ENCODE measurements at regions not wholly inside any gene's neighbourhood (a gene's known extent, or its start where the extent isn't known, plus 50 kb on each side); places are given as distances from the start of the nearest gene placed in this dataset.

GRCh38 chr12:24302708-24303107, 353.2 kb upstream of the SOX5 start:
- CTCF ChIA-PET = no interaction called here
- TF ChIP-seq HDGF (IDR thresholded peaks at IDR 0.05; ENCODE audit: borderline replicate concordance) = no peak
- POLR2A ChIA-PET = no interaction called here
- DNase-seq (ENCODE audit: extremely low spot score) = no peak

- POLR2A ChIA-PET = no interaction called here
Measured at GRCh38 chr12:24297516-24297915, 348.0 kb upstream of the SOX5 start.

DNA sequence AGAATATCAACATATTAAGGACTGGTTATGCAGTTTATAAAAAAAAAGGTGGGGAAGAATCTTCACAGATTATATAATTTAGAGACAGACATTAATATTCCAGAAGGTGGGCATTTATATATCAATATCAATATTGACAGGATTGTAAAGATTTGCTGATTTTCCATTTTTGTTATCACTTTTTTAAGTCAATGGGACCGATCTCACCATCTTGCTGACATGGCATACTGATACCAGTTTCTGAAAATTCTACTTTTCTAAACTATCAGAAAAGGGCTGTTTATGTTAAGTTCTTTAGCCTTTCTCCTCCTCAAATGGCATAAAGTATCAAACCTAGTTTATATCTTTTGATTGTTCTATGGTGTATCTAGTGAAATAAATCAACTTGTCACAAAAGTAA, 344.1 kb upstream of the SOX5 start:
- TF ChIP-seq PKNOX1 (IDR thresholded peaks at IDR 0.05) (no peak), ZNF384 (IDR thresholded peaks at IDR 0.05) (no peak), HDGF (IDR thresholded peaks at IDR 0.05; ENCODE audit: borderline replicate concordance) (no peak), L3MBTL2 (conservative IDR thresholded peaks at IDR 0.05) (no peak), FOXK2 (IDR thresholded peaks at IDR 0.05) (no peak), BHLHE40 (IDR thresholded peaks at IDR 0.05; ENCODE audit: borderline replicate concordance) (no peak), FOXM1 (IDR thresholded peaks at IDR 0.05; ENCODE audit: borderline replicate concordance) (no peak), SUZ12 (IDR thresholded peaks at IDR 0.05) (no peak), TARDBP (IDR thresholded peaks at IDR 0.05) (no peak), ARNT (IDR thresholded peaks at IDR 0.05) (no peak), NFRKB (IDR thresholded peaks at IDR 0.05) (no peak), LEF1 (IDR thresholded peaks at IDR 0.05; ENCODE audit: borderline replicate concordance) (no peak), CTBP1 (IDR thresholded peaks at IDR 0.05; ENCODE audit: borderline replicate concordance) (no peak), ELF4 (IDR thresholded peaks at IDR 0.05) (no peak), FOXA1 (IDR thresholded peaks at IDR 0.05) (no peak), SP1 (IDR thresholded peaks at IDR 0.05) (no peak)
- ChIA-PET POLR2A (no interaction called here), CTCF (no interaction called here)
- DNase-seq (ENCODE audit: extremely low spot score) = no peak

More at GRCh38 chr12:24297516-24297915, 348.0 kb upstream of the SOX5 start:
- CTCF ChIA-PET = no interaction called here
- TF ChIP-seq FOXA1 (IDR thresholded peaks at IDR 0.05) (no peak), CTBP1 (IDR thresholded peaks at IDR 0.05; ENCODE audit: borderline replicate concordance) (no peak)
- DNase-seq (ENCODE audit: extremely low spot score) = no peak

DNA sequence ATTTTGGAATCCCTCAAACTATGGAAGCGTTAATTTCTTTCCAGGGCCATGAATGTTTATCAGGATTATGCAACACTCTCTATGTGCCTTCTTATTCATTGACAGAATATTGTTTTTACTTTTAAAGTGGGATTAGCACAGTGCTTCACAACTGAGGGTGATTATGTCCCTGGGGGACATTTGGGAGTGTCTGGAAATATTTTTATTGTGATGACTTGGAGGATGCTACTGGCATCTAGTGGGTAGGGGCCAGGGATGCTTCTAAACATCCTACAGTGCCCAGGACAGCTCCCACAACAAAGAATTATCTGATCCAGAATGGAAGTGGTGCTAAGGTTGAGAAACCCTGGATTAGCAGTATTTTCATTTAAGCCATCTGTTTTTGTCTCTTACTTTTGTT, 338.5 kb upstream of the SOX5 start:
- ChIA-PET POLR2A (no interaction called here), CTCF (no interaction called here)
- DNase-seq (ENCODE audit: extremely low spot score) = no peak
- TF ChIP-seq FOXK2 (IDR thresholded peaks at IDR 0.05) (no peak), HDGF (IDR thresholded peaks at IDR 0.05; ENCODE audit: borderline replicate concordance) (no peak), SUZ12 (IDR thresholded peaks at IDR 0.05) (no peak), LEF1 (IDR thresholded peaks at IDR 0.05; ENCODE audit: borderline replicate concordance) (no peak), ELF4 (IDR thresholded peaks at IDR 0.05) (no peak), PKNOX1 (IDR thresholded peaks at IDR 0.05) (no peak), FOXA1 (IDR thresholded peaks at IDR 0.05) (no peak), SP1 (IDR thresholded peaks at IDR 0.05) (no peak), NFRKB (IDR thresholded peaks at IDR 0.05) (no peak), TARDBP (IDR thresholded peaks at IDR 0.05) (no peak), FOXM1 (IDR thresholded peaks at IDR 0.05; ENCODE audit: borderline replicate concordance) (no peak), L3MBTL2 (conservative IDR thresholded peaks at IDR 0.05) (no peak), BHLHE40 (IDR thresholded peaks at IDR 0.05; ENCODE audit: borderline replicate concordance) (no peak)

GRCh38 chr12:24285448-24285847, 336.0 kb upstream of the SOX5 start:
- ChIA-PET POLR2A (no interaction called here), CTCF (no interaction called here)
- TF ChIP-seq ELF4 (IDR thresholded peaks at IDR 0.05) (no peak), FOXK2 (IDR thresholded peaks at IDR 0.05) (no peak), ARNT (IDR thresholded peaks at IDR 0.05) (no peak), ZNF384 (IDR thresholded peaks at IDR 0.05) (no peak), FOXA1 (IDR thresholded peaks at IDR 0.05) (no peak), NFRKB (IDR thresholded peaks at IDR 0.05) (no peak), SP1 (IDR thresholded peaks at IDR 0.05) (no peak), PKNOX1 (IDR thresholded peaks at IDR 0.05) (no peak), HDGF (IDR thresholded peaks at IDR 0.05; ENCODE audit: borderline replicate concordance) (no peak), LEF1 (IDR thresholded peaks at IDR 0.05; ENCODE audit: borderline replicate concordance) (no peak), CTBP1 (IDR thresholded peaks at IDR 0.05; ENCODE audit: borderline replicate concordance) (no peak), FOXM1 (IDR thresholded peaks at IDR 0.05; ENCODE audit: borderline replicate concordance) (no peak)
- no peak for DNase-seq (ENCODE audit: extremely low spot score)

DNA sequence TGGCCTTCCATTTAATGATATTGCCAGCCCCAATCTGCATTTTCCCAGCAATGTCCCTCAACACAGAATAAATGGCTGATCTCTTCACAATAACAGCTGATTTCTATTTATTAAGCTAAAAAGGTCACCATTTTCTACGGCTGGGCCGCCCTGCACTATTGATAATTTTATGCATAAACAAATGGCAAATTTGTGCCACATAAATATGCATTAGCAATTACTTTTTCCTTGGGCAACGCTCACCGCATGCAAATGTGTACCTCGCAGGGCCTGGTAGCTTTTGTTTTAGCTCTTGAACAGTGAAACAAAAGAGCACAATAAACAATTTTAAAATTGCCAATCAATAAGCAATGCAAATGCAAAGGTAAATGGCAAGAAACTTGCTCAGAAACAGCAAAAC, 331.9 kb upstream of the SOX5 start:
- CTCF ChIA-PET = no interaction called here
- TF ChIP-seq ZNF384 (IDR thresholded peaks at IDR 0.05) = no peak
- TF ChIP-seq FOXM1 (IDR thresholded peaks at IDR 0.05; ENCODE audit: borderline replicate concordance) = no peak
- TF ChIP-seq BHLHE40 (IDR thresholded peaks at IDR 0.05; ENCODE audit: borderline replicate concordance) = no peak
- POLR2A ChIA-PET = no interaction called here
- no peak for DNase-seq (ENCODE audit: extremely low spot score)

DNA sequence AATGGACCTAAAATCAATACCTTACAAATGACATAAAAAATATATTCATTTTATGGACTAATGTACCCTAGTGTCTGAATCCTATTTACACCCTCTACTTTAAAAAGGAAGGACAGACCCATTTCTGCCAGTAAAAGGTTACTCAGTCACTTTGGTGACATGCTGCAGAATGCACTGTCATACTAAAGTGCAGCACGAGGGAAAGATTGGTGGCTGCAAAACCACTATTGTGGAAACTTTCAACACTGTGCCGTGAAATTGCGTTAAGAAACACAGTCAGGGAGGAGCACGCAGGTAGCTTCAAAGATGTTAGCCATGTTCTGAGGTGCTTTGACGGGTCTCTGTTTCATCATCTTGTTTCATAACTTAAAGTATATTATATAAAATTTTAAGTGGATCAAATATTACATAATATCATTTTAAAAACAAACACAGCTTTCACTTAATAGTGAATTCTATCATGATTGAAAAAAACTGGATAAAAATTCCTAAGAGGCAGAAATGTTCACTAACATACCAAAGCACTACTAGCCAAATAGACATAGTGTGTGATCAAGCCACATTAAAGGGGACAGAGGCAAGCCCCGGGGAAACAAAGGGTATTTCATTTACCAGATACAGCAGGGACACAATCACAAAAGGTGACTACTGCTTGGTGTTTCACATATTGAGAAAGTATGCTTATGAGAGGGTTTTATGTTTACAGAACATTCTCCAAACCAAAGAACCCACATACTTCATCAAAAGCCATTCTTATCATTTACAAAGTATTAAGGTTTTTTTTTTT, 330.8 kb upstream of the SOX5 start:
- CTCF ChIA-PET = no interaction called here
- POLR2A ChIA-PET = no interaction called here
- DNase-seq (ENCODE audit: extremely low spot score) = no peak
- TF ChIP-seq FOXM1 (IDR thresholded peaks at IDR 0.05; ENCODE audit: borderline replicate concordance) = no peak
- TF ChIP-seq NFRKB (IDR thresholded peaks at IDR 0.05) = no peak
- no peak for TF ChIP-seq FOXK2 (IDR thresholded peaks at IDR 0.05)
- no peak for TF ChIP-seq ARNT (IDR thresholded peaks at IDR 0.05)
- TF ChIP-seq ELF4 (IDR thresholded peaks at IDR 0.05) = no peak
- no peak for TF ChIP-seq ZNF384 (IDR thresholded peaks at IDR 0.05)
